ENCODE measurements at regions not wholly inside any gene's neighbourhood (a gene's known extent, or its start where the extent isn't known, plus 50 kb on each side); places are given as distances from the start of the nearest gene placed in this dataset.

DNA sequence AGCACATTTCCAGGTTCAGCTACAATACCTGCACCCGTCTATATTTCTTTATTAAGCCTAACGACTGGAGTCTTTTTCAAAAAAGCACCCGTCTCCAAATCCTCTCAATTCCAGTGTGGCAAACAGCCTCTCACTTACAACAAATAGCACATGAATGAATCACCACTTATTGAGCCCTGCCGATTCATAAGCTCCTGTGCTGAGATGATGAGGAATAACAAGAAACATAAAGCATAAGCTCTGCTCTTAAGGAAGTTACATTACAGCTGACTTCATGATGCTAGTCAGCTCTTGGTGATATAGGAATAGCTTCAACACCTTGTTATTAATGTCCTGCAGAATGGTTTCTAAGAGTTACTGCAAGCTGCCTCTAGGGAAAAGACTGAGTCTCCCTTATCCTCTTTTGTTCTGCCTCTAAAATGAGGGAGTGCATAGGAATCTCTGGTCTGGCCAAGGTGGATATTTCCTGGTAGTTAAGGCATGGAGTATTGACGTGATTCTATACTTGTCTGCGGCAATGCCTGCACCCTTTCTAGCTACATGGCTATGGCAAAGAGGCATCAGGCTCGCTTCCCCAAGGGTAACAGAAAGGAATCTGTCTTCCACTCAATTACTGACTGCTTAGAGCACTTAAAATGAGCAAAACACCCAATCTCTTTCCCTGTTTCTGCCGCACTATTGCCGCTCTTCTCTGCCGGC is 195.7 kb downstream of the KLF12 start:
- DNase-seq (ENCODE audit: low read depth), result peak; percentile 92

DNA sequence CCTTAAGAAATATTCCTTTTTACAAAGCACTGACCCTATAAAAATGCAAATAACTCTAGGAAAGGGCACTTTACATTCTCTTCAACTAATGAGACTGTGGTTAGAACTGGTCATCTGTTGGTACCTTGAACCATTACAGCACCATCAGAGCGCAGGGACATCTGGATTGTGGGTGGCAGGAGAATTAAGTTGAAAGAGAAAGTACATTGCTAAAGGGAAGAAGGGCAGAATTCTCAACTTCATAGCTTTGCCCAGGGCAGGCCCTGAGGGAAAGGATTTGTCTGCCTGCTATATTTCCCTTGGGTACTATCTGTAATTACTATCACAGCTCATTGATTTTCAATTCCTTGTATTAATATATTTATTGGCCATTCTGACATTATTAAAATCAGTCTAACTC is 196.8 kb downstream of the KLF12 start:
- peak; percentile 50 for DNase-seq (ENCODE audit: low read depth)

DNA sequence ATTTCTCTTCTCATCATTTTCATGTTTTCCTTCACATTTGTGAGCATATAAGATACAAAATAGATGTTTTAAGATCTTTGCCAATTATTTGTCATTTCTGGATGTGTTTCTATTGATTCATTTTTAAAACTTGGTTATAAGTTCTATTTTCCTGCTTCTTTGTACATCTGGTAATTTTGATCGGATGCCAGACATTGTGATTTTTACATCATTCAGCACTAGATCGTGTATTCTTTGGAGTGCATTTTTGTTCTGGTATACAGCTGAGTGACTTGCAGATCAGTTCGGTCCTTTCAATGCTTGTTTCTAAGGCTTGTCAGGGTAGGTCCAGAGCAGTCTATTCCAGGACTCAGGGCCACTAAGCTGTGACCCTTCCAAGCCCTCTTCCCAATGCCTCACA is 198.2 kb downstream of the KLF12 start:
- no peak for DNase-seq (ENCODE audit: low read depth)

DNA sequence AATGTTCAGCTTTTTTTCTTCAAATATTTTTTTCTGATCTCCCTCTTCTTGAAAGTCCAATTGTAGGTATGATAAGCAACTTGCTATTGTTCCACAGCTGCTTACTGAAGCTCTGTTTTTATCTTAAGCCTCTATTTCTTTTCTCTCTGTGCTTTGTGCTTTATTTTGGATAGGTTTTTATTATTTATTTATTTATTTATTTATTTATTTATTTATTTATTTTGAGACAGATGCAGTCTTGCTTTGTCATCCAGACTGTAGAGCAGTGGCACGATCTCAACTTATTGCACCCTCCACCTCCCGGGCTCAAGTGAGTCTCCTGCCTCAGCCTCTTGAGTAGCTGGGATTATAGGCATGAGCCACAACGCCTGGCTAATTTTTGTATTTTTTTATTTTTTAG is 199.4 kb downstream of the KLF12 start:
- no peak for DNase-seq (ENCODE audit: low read depth)

DNA sequence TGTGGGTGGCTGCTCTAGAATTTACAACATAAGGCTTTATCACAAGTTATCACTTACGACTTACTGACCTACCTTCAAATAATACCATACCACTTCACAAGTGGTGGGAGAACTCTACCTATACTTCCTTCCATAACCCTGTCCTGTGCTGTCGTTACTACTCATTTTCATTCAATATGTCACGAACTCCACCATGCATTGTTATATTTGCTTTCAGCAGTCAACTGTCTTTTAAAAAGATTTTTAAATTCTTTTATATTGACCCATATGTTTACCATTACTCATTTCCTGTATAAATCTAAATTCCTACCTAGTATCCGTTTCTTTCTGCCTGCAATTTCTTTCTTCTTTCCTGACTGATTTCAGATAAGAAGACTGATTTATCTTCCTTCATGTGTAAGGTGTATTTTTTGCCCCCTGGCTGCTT is 200.0 kb downstream of the KLF12 start:
- no peak for DNase-seq (ENCODE audit: low read depth)

DNA sequence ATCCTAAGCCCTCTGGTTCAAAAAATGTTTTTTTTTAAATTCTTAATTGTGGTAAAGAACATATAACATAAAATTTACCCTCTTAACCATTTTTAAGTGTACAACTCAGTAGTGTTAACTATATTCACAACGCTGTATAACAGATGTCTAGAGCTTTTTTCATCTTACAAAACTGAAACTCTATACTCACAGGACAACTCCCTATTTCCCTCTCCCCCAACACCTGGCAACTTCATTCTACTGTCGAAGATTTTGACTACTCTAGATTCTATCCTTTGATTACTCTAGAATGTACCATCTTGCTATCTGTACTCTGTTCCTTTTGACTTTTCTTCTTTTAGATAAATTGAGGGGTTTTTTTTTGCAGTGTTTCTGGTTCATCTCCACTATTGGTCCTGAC is 200.4 kb downstream of the KLF12 start:
- peak; percentile 53 for DNase-seq (ENCODE audit: low read depth)

DNA sequence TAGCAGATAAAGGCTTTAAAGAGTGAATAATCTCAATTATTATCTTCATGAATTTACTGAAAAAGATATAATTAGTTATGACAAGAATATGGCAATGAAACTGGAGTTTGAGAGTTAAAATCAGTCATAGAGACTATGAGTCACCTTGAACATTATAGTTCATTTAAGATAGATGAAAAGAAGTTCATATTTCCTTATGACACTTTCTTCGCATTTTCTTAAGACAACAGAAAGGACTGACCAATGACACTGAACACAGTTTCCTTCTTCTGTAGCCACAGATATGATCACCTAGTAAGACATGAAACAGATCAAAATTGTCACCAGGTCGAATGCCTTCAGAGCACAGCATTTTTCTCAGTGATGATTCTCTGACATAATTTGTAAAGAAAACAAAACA is 202.1 kb downstream of the KLF12 start:
- no peak for DNase-seq (ENCODE audit: low read depth)

DNA sequence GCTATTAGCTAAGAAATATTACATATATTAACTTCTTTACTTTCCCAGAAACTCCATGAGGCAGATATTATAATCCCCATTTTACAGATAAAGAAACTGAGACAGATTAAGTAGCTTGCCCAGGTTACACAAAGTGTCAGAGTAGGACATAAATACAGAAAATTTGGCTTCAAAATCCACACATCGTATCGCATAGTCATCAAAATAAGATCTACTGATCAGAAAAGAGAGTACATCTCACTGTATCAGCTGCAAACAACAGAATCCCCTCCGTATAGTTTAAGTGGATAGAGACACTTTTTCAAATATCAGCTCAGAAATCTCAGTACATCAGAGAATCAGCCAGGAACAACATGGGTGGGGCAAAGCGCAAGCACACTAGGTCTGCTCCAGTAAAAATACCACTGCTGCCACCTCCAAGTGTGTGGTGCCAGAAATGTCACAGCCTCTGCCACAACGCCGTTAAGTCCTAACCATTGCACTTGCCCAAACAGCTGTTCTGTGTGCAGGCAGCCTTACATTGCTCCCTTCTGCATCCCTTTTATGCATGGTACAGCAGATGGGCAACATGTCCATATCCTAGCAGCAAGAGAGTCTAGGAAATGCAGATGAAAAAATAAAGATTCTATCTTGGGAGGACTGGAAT is 204.8 kb downstream of the KLF12 start:
- DNase-seq (ENCODE audit: low read depth), result no peak

DNA sequence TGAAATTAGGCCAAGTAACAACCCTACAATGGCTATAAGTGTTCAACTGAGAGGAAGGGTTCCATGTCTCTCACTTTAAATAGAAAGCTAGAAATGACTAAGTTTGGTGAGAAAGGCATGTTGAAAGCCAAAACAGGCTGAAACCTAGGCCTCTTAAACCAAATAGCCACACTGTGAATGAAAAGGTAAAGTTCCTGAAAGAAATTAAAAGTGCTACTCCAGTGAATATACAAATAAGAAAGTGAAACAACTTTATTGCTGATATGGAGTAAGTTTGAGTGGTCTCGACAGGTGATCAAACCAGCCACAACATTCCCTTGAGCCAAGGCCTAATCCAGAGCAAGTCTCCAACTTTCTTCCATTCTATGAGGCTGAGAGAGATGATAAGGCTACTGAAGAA is 209.6 kb downstream of the KLF12 start:
- no peak for DNase-seq (ENCODE audit: low read depth)

DNA sequence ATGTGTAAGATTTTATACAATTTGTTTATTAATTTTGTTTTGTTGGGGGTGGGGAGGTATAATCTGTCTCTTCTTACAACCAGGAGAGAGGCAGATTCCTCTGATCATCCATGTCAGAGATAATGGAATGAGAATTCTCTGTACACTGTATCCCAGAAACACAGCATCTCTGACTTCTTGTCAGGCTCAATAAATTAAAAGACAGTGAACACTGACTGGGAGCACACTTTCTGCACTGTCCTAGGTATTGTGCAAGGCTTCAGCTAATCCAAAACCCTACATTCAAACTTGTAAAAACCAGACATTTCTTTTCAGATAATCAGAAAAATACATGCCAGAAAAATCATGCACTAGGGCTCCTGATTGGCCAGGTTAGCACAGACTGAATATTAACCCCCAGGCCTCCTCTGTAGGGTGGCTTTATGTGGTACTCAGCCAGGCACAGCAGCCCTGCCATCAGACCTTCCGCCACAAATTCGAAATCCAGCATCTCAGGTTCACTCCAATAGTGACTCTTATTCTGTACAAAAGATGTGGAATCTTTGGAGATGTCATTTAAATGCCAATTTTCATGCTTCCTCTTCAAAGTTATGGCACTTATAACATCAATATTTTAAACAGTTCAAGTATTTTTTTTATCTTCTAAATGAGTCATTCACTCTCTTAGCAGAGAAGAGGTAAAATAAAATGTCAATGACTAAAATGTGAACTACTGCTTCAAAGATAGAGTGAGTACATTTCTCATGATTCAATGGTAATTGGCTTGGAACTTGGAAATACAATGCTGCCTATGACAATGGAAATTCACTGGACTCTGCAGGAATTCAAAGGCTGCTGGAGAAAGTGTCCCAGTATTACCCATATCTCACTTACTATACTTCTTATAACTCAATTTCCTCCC is 211.5 kb downstream of the KLF12 start:
- peak; percentile 43 for DNase-seq (ENCODE audit: low read depth)

DNA sequence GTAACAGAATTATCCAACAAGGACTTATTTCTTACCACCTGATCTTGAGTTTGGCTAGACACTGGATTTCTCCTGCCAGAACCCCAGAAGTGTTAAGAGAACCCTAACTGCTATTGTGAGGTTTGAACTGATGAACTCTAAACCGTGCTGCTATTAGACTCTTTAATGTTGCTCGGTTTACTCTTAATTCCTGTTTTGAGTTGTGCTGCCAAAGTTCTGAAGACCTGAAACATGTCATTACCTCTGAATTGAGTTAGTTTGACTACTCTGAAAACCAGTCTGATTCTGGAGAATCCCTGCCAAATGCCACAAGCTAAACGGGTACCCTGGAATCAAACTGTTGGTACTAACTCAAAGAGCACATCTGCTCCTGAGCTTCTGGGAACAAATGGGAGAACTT is 215.5 kb downstream of the KLF12 start:
- no peak for DNase-seq (ENCODE audit: low read depth)

DNA sequence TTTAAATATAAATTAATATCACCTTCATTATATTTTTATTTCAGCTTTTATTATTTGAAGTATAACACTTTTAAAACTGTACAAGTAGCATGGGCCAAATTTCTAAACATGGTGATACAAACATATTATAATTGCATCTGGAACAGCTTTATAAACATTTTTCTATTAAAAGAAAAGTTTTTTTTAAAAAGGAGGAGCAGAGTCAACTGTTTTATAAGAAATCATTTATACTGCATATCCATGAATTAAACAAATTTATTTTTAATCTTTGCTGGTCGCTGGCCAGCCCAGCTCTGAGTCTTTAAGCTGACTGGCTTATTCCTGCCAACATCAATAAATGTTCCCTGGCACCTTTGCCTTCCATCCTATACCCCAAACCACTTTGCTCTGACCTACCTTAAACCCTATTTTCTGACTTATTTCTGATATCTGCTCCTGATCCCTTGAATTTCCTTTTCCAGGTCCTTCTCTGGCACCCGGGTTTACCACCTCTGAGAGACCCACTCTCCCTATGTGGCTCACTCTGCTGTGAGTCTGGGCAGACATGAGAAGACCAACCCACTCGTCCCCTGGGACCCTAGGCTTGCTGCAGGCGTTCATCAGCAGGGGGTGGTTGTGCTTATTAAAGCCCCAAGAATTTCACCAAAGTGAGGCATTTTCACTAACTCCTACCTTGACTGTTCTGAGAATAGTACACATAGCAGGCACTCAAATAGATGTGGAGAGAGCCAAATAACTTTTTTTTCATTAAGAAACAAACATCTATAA is 220.3 kb downstream of the KLF12 start:
- peak; percentile 72 for DNase-seq (ENCODE audit: low read depth)

DNA sequence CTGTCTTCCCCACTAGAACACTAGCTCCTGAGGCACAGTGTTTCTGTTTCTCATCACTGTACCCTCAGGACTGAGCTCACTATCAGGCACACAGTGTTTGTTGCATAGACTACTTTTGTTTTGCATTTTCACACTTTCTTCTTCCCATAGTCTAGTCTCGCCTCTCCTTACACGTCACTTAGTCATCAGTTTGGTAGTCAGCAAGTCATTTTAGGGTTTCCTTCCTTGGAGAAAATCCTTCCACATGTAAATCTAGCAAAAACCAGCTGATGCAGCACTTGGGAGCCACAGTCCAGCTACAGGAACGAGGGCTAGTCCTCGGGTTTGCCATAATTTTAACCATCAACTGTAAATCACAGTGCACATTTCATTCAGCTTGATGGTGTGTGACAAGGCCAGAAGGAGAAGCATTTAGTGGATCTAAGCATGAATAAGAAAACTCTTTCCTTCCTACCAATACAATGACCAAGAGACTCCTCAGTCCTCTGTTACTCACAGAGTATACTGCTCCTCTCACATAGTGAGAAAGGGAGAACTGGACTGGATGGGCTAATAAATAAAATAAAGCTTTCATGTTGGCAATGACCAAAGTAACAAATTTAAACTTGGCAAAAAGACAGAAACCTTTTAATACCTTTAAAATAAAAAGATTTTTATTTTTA is 221.0 kb downstream of the KLF12 start:
- peak; percentile 68 for DNase-seq (ENCODE audit: low read depth)

DNA sequence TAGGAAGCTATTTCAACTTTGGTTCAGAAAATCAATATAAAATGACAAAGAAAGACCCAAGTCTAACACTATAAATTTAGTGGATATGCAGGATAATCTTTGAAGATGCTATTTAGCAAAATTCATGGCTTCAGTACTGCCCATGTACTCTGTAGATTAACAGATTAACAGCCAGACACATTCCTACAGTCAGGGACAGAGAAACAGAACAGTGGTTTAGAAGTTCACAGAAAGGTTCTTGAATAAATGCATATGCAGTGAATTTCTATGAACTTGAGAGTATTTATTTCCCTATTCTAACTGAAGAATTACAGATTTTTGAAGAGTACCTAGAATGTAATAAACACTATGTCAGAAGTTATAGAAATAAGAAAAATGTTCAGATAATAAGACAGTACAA is 222.8 kb downstream of the KLF12 start:
- DNase-seq (ENCODE audit: low read depth), result no peak

DNA sequence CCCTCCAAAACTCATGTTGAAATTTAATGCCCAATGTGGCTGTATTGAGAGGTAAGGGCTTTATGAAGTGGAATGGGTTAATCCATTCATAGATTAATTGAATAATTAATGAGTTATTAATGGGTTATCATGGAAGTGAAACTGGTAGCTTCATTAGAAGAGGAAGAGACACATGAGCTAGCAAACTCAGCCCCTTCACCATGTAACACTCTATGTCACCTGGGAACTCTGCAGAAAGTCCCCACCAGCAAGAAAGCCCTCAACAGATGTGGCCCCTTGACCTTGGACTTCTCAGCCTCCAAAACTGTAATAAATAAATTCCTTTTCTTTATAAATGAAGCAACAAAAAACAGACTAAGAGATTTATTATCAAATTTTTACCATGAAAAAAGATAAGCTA is 223.5 kb downstream of the KLF12 start:
- no peak for DNase-seq (ENCODE audit: low read depth)

DNA sequence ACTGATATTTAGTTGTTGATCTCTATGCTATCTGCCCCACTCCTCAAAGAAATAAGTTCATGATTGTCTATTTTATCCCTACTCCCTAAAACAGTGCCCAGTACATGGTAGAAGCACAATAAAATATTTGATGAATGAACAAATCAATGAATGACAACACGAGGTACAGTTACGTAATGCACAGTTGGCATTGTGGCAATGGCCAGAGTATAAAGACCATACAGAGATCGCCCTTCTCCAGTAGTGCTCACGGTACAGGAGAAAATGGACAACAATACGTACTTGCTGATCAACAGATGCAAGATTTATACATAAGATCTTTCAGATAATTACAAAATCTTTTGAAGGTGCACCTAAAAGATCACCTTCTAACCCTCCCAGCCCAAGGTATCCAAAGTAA is 225.4 kb downstream of the KLF12 start:
- no peak for DNase-seq (ENCODE audit: low read depth)

DNA sequence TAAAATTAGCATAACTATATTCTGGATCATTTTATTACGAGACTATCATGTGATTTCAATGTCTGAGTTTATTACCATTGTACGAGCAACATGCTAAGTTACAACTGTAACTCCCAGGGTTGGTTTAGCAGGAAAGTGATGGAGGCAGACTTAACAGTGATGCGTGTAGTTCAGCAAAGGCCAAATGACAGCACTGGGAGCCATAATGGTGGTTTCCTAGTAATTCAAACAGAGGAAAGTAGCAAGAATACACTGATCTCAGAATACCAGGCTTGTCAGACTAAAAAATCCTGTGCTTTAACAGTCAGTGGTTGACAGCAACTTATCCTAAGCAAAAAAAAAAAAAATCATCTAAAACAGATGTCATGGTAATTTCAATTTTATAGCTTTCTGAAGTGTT is 229.6 kb downstream of the KLF12 start:
- DNase-seq (ENCODE audit: low read depth), result no peak

DNA sequence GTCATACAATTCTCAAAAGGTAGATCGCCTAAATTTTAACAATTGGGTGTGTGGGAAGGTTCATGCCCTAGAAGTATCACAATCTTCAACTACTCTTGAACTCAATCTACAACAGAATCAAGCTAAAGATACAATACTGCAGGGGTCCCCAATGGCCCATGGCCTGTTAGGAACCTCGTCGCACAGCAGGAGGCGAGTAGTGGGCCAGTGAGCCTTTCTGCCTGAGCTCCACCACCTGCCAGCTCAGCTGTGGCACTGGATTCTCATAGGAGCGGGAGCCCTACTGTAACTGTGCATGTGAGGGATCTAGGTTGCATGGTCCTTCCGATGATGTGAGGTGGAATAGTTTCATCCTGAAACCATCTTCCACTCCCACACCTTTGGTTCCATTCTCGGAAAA is 230.6 kb downstream of the KLF12 start:
- no peak for DNase-seq (ENCODE audit: low read depth)

DNA sequence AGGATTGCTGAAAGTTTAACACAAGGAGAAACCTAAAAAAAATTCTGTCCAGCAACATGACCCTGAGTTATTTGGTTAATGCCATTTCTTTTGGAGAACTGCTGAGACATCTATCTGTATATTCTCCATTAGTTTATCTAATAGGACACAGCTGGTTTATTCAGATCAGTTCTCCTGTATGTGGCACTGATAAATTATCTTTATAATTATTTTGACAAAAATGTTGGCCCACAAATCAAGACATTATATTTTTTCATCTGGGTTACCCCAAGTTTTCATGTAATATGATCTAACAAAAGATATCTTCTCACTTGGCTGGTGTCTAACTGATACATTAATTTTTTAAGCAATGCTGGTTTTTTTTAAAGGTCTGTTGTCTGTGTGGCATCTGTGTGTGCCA is 231.4 kb downstream of the KLF12 start:
- DNase-seq (ENCODE audit: low read depth), result no peak

DNA sequence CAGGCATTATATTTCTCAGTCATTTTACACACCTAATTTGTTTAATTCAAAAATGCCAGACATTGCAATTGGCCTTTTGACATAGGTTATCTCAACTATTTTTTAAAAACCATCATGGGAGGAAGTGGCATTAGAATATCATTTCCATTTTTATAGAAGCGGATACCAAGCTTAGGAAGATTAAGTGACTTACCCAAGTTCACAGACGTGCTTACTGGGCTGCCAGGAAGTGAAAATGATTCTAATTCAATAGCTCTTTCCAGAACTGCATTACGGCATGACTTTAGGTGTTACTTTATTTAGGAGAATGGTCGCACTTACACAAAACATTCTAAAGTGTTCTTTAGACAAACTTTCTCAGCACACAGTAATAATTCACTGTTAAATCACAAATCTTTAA is 231.9 kb downstream of the KLF12 start:
- no peak for DNase-seq (ENCODE audit: low read depth)

DNA sequence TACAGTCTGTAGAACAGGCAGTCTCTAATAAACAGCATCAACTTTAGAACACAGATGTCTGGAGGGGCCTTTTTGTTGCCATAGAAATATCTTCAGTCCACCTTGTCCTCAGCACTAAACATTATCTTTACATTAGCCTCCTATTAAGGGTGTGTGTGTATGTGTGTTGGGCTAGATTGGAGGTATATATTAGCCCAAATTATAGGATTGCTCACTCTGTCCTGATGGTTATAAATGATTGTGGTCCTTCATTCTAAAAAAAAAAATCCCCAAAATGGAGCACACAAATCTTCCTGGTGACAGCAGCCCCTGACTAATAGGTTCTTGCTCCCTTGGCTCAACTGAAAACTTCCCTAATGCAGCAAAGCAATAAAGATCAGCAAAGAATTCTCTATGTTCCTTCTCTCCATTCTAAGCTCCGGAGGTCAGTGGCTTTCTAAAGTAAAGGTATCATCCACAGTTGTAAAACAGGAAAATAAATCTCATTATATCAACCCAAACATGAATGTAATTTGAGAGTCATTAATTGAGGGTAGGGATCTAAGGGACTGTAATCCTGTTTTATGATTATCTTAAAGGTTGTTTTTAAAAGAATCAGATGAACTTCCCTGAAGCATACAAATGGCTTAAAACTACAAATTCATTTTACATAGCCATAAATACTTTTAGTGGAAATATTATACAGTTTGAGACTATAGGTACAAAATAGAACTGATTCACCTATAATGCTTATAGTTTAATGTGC is 232.7 kb downstream of the KLF12 start:
- DNase-seq (ENCODE audit: low read depth), result no peak
